OCI-LY3 (cell line): ENCODE measurements at regions not wholly inside any gene's neighbourhood (a gene's known extent, or its start where the extent isn't known, plus 50 kb on each side); places are given as distances from the start of the nearest gene placed in this dataset.

Experiments used
- EZH2phosphoT487 ChIP-seq: fragments of 200-600 bp; shearing (Covaris generic); IDR thresholded peaks from 2 replicates; pipeline ENCODE4 v1.6.1; 2018; ENCODE audit warnings: antibody characterized with exemption, mixed run types, low read depth
- TF ChIP-seq, protein P1 (sequence below): fragments of 200-600, 300-600 bp; sonication (generic); IDR thresholded peaks from 2 replicates; pipeline ENCODE4 v1.5.1; 2014; ENCODE audit warnings: antibody characterized with exemption, low read length, low read depth

DNA sequence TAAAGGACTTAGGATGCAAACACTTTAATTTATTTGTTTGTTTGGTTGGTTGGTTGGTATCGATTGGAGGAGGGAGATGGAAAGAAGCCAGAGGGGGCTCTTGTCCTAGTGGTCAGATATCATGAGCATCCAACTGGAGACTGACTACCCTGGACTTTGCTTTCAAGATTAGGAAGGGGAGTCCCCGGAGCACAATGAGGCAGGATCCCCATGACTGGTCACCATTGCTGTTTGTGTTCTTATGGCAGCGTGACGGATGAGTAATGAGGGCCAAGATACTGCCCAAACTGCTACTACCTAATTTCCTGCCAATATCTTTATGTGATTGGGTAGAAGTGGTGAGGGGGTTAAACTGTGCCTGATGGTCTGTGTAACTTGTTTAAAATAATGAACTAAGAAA lies 354.6 kb upstream of the ROPN1 start:
- TF ChIP-seq, protein P1, sequence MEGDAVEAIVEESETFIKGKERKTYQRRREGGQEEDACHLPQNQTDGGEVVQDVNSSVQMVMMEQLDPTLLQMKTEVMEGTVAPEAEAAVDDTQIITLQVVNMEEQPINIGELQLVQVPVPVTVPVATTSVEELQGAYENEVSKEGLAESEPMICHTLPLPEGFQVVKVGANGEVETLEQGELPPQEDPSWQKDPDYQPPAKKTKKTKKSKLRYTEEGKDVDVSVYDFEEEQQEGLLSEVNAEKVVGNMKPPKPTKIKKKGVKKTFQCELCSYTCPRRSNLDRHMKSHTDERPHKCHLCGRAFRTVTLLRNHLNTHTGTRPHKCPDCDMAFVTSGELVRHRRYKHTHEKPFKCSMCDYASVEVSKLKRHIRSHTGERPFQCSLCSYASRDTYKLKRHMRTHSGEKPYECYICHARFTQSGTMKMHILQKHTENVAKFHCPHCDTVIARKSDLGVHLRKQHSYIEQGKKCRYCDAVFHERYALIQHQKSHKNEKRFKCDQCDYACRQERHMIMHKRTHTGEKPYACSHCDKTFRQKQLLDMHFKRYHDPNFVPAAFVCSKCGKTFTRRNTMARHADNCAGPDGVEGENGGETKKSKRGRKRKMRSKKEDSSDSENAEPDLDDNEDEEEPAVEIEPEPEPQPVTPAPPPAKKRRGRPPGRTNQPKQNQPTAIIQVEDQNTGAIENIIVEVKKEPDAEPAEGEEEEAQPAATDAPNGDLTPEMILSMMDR: no peak
- no peak for TF ChIP-seq EZH2phosphoT487
